ENCODE measurements at regions not wholly inside any gene's neighbourhood (a gene's known extent, or its start where the extent isn't known, plus 50 kb on each side); places are given as distances from the start of the nearest gene placed in this dataset.

- DNase-seq = no peak
- peaks cover 2% of the 10 kb centered on the region for H3K4me1 ChIP-seq
- intact Hi-C loops (cut with DNase I; ENCODE audit: low total_unique reads) = no loop called here
- H3K4me3 ChIP-seq = no peak overlapping the region
- H3K27me3 ChIP-seq = no peaks in the 10 kb centered on the region
- H3K27ac ChIP-seq = no peak overlapping the region
- no peaks in the 10 kb centered on the region for H3K9me3 ChIP-seq
- 57% methylated on average over 5 of the region's 5 CpGs for WGBS, 2 donors
- H3K36me3 ChIP-seq (ENCODE audit: low read depth, missing control alignments) = no peaks in the 10 kb centered on the region
- TF ChIP-seq, protein P1, sequence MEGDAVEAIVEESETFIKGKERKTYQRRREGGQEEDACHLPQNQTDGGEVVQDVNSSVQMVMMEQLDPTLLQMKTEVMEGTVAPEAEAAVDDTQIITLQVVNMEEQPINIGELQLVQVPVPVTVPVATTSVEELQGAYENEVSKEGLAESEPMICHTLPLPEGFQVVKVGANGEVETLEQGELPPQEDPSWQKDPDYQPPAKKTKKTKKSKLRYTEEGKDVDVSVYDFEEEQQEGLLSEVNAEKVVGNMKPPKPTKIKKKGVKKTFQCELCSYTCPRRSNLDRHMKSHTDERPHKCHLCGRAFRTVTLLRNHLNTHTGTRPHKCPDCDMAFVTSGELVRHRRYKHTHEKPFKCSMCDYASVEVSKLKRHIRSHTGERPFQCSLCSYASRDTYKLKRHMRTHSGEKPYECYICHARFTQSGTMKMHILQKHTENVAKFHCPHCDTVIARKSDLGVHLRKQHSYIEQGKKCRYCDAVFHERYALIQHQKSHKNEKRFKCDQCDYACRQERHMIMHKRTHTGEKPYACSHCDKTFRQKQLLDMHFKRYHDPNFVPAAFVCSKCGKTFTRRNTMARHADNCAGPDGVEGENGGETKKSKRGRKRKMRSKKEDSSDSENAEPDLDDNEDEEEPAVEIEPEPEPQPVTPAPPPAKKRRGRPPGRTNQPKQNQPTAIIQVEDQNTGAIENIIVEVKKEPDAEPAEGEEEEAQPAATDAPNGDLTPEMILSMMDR (IDR thresholded peaks at IDR 0.05) = no peak
- TF ChIP-seq POLR2A (IDR thresholded peaks at IDR 0.05) = no peak
Measured at GRCh38 chr1:170274131-170274501, 128.4 kb downstream of the NTMT2 start.

DNA sequence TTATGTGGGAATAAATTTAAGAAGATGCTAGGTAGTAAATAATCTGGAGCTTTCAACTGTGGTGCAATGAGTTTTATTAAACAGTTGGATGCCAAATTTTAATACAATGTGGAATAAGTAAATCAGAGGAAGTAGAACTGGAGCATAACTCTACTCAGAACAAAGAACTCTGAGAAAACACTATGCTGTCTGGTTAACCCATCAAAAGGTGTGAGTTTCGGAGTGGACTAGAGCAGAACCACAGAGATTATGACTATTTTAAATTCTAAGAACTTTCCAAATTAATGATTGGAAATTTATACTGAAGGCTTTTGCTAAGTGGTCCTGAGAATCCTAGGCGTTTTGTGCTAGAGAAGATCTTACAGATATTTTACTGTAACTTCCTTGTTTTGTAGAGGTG, 132.2 kb downstream of the NTMT2 start:
- H3K36me3 ChIP-seq (ENCODE audit: low read depth, missing control alignments) = no peaks in the 10 kb centered on the region
- intact Hi-C loops (cut with DNase I; ENCODE audit: low total_unique reads) = no loop called here

GRCh38 chr1:170284016-170284415, 138.3 kb downstream of the NTMT2 start:
- Histone ChIP-seq H3K36me3 (ENCODE audit: low read depth, missing control alignments) (no peaks in the 10 kb centered on the region), H3K4me1 (peaks cover 8% of the 10 kb centered on the region), H3K27me3 (no peaks in the 10 kb centered on the region), H3K27ac (no peak overlapping the region), H3K9me3 (no peaks in the 10 kb centered on the region), H3K4me3 (no peak overlapping the region)
- DNase-seq = no peak
- 47 to 49% methylated on average over 3 of the region's 3 CpGs for WGBS, 2 donors
- intact Hi-C loops (cut with DNase I; ENCODE audit: low total_unique reads) = no loop called here
- no peak for TF ChIP-seq POLR2A (IDR thresholded peaks at IDR 0.05)
- TF ChIP-seq, protein P1 (IDR thresholded peaks at IDR 0.05) = no peak

More for the DNA sequence above, 132.2 kb downstream of the NTMT2 start:
- Histone ChIP-seq H3K27ac (no peak overlapping the region), H3K27me3 (no peaks in the 10 kb centered on the region), H3K4me3 (no peak overlapping the region), H3K9me3 (no peaks in the 10 kb centered on the region), H3K4me1 (peaks cover 2% of the 10 kb centered on the region)
- DNase-seq = no peak
- 47 to 52% methylated on average over 2 of the region's 2 CpGs for WGBS, 2 donors
- TF ChIP-seq POLR2A (IDR thresholded peaks at IDR 0.05) = no peak
- TF ChIP-seq, protein P1 (IDR thresholded peaks at IDR 0.05) = no peak

DNA sequence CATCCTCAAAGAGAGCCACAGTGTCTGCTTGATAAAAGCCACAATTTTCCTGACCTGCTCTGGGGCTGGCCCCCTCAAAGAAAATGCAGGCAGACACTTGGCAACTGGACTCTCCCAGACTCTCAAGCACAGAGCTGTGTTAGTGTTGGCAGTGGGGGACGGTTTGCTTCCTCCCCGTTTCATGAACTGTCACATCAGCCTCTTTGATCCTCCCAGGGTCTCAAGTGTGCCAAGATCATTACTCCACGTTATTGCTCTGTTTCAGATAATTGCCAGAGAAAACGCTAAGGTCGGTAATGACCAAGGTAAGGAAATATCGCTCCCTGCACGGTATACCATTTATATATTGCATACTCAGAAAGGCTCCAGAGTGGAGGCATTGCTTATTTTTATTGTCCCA, 138.8 kb downstream of the NTMT2 start:
- Histone ChIP-seq H3K36me3 (ENCODE audit: low read depth, missing control alignments) (no peaks in the 10 kb centered on the region), H3K27me3 (no peaks in the 10 kb centered on the region), H3K4me3 (no peak overlapping the region), H3K27ac (no peak overlapping the region), H3K4me1 (peaks cover 8% of the 10 kb centered on the region), H3K9me3 (no peaks in the 10 kb centered on the region)
- DNase-seq = no peak
- 12 to 33% methylated on average over 7 of the region's 7 CpGs for WGBS, 2 donors
- intact Hi-C loops (cut with DNase I; ENCODE audit: low total_unique reads) = no loop called here
- TF ChIP-seq, protein P1 (IDR thresholded peaks at IDR 0.05) = no peak

DNA sequence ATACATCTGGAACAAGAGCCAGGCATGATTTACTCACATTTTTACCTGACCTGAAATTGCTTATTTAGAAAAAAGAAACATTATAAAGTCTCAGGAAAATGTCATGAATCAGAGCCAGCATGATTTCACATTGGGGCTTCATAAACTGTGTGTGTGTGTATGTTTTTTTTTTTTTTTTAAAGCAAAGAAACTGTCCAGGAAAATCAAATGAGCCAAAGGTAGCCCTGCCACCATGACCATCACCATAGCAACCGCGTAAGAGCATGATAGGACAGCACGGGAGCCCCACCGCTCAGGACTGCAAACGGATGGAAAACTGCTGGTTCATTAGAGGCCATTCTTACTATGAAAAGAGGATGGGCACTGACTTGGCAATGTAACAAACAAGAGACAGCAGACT, 139.2 kb downstream of the NTMT2 start:
- Histone ChIP-seq H3K36me3 (ENCODE audit: low read depth, missing control alignments) (no peaks in the 10 kb centered on the region), H3K4me3 (no peak overlapping the region), H3K9me3 (no peaks in the 10 kb centered on the region), H3K27me3 (no peaks in the 10 kb centered on the region), H3K4me1 (peaks cover 8% of the 10 kb centered on the region), H3K27ac (no peak overlapping the region)
- WGBS, 2 donors = 30 to 50% methylated on average over 5 of the region's 5 CpGs
- DNase-seq = no peak
- intact Hi-C loops (cut with DNase I; ENCODE audit: low total_unique reads) = no loop called here
- TF ChIP-seq, protein P1 (IDR thresholded peaks at IDR 0.05) = no peak
- no peak for TF ChIP-seq POLR2A (IDR thresholded peaks at IDR 0.05)
